AG04450 (cell line): ENCODE measurements at regions not wholly inside any gene's neighbourhood (a gene's known extent, or its start where the extent isn't known, plus 50 kb on each side); places are given as distances from the start of the nearest gene placed in this dataset.

Source experiments
- CTCF ChIA-PET: fragments of 300-600, 350-600 bp; formaldehyde crosslinking; extraction: SDS; loops from one replicate; lab custom pipeline; 2022; ENCODE audit warnings: antibody characterized with exemption, inconsistent platforms; lab: Charles Lee
- POLR2A ChIA-PET: fragments of 350-600 bp; formaldehyde crosslinking; extraction: SDS; loops from one replicate; lab custom pipeline; 2021; ENCODE audit warnings: antibody characterized with exemption, inconsistent platforms; lab: Yijun Ruan, JAX
- DNase-seq: peaks from one replicate; pipeline ENCODE4 v3.0.0-alpha.2; 2011; ENCODE audit warnings: low read depth, low spot score
- H3K27ac ChIP-seq: one replicate; pipeline ENCODE4 v1.5.1; 2012; ENCODE audit warnings: low read depth, low read length, control low read depth
- H3K27me3 ChIP-seq: one replicate; pipeline ENCODE4 v1.6.0; 2012; ENCODE audit warnings: low read length; ENCODE audit not compliant: control insufficient read depth, insufficient read depth
- H3K4me3 ChIP-seq: 2 replicates; pipeline ENCODE4 v1.5.1; 2011; ENCODE audit warnings: mild to moderate bottlenecking, low read depth, low read length, control low read depth
- H3K9me3 ChIP-seq: 2 replicates; pipeline ENCODE4 v1.5.1; 2012; ENCODE audit warnings: low read length; ENCODE audit not compliant: control insufficient read depth, insufficient read depth
- TF ChIP-seq, protein P1 (sequence below): IDR thresholded peaks from 2 replicates; pipeline ENCODE4 v1.5.1; 2011; ENCODE audit warnings: low read depth, low read length, control low read depth, inconsistent platforms

DNA sequence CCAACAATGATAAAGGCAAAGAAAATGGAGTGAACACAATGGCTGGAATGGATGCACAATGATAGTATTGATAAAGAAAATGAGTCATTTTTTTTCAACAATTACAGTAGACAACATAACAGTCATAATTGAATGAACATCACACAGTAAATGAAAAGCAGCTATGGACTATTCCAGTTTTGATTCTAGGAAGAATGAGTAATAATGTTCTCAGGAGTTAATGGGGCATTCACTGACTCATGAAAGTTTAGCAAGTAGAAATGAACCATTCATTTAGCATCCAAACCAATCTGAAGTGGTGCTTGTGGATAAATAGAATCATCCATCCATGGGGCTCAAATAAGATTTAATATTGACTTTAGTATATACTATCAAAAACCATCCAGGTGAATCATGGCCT, 1029.5 kb upstream of the GJE1 start:
- Histone ChIP-seq H3K4me3 (no peak overlapping the region), H3K27me3 (no peaks in the 10 kb centered on the region), H3K27ac (no peak overlapping the region), H3K9me3 (no peaks in the 10 kb centered on the region)
- DNase-seq: no peak
- ChIA-PET CTCF (no interaction called here), POLR2A (no interaction called here)
- TF ChIP-seq, protein P1, sequence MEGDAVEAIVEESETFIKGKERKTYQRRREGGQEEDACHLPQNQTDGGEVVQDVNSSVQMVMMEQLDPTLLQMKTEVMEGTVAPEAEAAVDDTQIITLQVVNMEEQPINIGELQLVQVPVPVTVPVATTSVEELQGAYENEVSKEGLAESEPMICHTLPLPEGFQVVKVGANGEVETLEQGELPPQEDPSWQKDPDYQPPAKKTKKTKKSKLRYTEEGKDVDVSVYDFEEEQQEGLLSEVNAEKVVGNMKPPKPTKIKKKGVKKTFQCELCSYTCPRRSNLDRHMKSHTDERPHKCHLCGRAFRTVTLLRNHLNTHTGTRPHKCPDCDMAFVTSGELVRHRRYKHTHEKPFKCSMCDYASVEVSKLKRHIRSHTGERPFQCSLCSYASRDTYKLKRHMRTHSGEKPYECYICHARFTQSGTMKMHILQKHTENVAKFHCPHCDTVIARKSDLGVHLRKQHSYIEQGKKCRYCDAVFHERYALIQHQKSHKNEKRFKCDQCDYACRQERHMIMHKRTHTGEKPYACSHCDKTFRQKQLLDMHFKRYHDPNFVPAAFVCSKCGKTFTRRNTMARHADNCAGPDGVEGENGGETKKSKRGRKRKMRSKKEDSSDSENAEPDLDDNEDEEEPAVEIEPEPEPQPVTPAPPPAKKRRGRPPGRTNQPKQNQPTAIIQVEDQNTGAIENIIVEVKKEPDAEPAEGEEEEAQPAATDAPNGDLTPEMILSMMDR: no peak

DNA sequence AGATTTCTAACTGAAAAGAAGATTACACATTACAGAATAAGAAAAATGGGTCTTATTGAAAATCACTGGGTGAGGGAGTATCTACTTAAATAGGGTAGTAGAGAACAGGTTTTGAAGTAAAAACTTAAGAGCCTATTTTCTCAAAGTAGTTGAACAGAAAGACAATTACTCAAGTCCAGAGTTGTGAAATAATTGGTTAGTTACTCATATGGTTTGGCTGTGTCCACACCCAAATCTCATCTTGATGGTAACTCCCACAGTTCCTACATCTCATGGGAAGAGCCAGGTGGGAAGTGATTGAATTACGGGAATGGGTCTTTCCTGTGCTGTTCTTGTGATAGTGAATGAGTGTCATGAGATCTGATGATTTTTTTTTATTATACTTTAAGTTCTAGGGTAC, 1035.3 kb upstream of the GJE1 start:
- ChIA-PET POLR2A (no interaction called here), CTCF (no interaction called here)
- H3K27ac ChIP-seq: no peak overlapping the region
- H3K27me3 ChIP-seq: no peaks in the 10 kb centered on the region
- no peak for DNase-seq
- TF ChIP-seq, protein P1: no peak
- H3K4me3 ChIP-seq: no peak overlapping the region
- no peaks in the 10 kb centered on the region for H3K9me3 ChIP-seq

DNA sequence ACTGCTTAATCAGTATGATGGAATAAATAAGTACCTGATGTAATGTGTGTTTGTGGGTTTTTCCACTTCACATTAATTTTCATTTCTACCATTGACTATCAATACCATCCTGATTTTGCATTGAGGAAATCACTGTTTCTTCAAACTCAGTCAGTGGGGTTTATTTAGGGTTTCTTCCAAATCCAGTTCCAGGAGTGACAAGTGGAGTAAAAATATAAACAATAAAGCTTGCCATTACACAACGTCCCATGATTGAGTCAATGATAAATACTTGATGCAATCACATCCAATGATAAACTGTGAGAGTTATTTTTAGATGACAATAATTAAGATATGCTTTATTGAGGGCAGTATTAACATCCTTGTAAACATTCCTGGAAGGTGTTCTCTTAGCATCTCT, 1037.4 kb upstream of the GJE1 start:
- no peaks in the 10 kb centered on the region for H3K27me3 ChIP-seq
- POLR2A ChIA-PET: no interaction called here
- H3K9me3 ChIP-seq: no peaks in the 10 kb centered on the region
- TF ChIP-seq, protein P1: no peak
- no peak for DNase-seq
- no peak overlapping the region for H3K4me3 ChIP-seq
- no peak overlapping the region for H3K27ac ChIP-seq
- CTCF ChIA-PET: no interaction called here

DNA sequence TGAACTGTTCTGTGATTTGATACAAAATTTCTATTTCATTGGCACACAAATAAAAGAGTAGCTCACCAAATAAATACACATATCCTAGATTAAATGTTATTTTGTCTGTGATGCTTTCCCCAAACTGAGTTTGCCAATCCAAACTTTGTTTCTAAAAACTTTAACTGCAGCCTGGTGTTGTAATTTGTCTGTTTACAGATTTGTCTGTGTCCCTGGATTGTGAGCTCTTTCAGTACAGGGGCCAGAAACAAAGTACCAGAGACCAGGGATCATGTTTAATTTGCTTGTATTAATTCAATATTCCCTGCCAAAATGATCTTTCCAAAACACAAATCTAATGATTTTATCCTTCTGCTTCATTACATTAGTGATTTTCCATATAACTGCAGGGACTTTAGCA, 1044.6 kb upstream of the GJE1 start:
- TF ChIP-seq, protein P1: no peak
- no peak for DNase-seq
- no peaks in the 10 kb centered on the region for H3K9me3 ChIP-seq
- ChIA-PET POLR2A (no interaction called here), CTCF (interaction anchor here (0.6 kb wide), 1 partner anchor 289 kb away, joined by 3 read pairs; no protein-coding TSS in a partner anchor)
- no peak overlapping the region for H3K27ac ChIP-seq
- no peak overlapping the region for H3K4me3 ChIP-seq
- no peaks in the 10 kb centered on the region for H3K27me3 ChIP-seq

DNA sequence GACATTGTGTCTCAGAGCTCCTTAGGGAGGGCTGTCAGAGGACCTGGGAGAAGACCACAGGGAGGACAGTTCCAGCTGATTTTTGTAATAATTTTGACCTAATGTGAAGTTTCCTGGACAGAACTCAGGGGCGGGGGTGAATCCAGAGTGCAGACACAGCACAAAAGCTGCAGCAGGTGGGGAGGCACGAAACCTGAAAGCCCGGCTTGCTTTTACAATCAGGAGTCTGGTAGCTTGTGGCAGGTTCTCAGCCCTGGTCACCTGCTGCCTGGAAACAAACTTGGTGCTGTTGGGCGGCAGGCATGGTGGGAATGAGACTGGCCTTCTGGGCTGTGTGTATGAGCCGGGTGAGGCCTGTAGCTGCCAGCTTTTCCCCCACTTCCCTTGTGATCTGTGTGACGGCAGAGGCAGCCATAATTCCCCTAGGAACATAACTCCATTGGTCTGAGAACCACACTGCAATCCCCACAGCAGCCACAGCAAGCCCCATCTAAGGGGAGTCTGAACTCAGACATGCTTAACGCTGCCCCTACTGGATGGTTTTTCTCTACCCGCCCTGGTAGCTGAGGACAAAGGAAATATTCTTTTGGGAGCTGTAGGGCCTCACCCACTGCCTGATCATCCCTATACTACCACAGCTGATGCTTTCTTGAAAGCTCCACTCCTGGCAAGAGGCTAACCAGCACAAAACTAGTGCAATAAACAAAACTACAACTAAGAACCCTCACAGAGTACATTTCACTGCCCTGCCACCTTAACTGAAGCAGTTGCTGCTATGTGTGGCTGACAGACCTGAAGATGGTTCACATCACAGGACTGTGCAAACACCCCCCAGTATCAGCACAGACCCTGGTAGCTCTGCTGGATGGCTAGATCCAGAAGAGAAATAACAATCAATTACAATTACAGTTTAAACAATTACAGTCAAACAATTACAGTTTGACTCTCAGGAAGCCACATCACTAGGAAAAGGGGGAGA, 1055.1 kb upstream of the GJE1 start:
- no peak overlapping the region for H3K4me3 ChIP-seq
- DNase-seq: no peak
- ChIA-PET POLR2A (no interaction called here), CTCF (no interaction called here)
- TF ChIP-seq, protein P1: peak; percentile 30; the same call in 1 of the 2 replicates
- no peak overlapping the region for H3K27ac ChIP-seq
- H3K9me3 ChIP-seq: no peaks in the 10 kb centered on the region
- H3K27me3 ChIP-seq: no peaks in the 10 kb centered on the region
